Bone marrow (tissue), 2 donors: ENCODE measurements at regions not wholly inside any gene's neighbourhood (a gene's known extent, or its start where the extent isn't known, plus 50 kb on each side); places are given as distances from the start of the nearest gene placed in this dataset.

Experiments
- DNase-seq, 2 donors: peaks; one replicate each; lab custom pipeline; 2025; lab: John Stamatoyannopoulos, UW

DNA sequence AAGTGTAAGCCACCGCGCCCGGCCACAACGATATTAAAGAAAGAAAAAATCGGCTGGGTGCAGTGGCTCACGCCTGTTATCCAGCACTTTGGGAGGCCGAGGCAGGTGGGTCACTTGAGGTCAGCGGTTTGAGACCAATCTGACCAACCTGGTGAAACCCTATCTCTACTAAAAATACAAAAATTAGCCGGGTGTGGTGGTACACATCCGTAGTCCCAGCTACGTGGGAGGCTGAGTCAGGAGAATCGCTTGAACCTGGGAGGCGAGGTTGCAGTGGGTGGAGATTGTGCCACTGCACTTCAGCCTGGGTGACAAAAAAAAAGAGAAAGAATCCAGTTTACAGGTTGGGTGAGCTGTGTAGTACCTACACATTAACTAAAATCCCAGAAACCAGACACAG is 99.9 kb upstream of the CACNA1A start:
- no peak for DNase-seq

DNA sequence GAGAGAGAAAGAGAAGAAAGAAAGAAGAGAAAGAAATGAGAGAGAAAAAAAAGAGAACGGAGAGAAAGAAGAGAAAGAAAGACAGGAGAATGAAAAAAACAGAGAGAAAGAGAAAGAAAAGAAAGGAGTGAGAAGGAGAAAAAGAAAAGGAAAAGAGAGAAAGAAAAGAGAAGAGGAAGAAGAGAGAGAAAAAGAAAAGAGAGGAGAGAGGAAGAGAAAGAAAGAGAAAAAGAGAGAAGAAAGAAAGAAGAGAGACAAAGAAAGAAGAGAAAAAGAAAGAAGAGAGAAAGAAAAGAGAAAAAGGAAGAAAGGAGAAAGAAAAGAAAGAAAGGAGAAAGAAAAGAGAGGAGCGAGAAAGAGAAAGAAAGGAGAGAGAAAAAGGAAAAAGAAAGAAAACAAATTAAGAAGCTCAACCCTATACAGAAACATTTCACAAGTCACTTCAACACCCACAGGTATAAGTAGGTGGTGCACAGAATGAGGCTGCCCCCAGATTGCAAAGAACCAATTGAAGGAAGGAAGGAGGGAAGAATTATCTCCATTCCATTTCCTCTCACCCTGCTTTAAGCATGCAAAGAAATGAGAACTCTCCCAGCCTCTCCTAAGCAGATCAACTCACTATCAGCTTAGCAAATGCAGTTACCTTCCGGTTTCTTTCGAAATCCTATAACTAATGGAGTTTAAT is 98.8 kb upstream of the CACNA1A start:
- DNase-seq: no peak

DNA sequence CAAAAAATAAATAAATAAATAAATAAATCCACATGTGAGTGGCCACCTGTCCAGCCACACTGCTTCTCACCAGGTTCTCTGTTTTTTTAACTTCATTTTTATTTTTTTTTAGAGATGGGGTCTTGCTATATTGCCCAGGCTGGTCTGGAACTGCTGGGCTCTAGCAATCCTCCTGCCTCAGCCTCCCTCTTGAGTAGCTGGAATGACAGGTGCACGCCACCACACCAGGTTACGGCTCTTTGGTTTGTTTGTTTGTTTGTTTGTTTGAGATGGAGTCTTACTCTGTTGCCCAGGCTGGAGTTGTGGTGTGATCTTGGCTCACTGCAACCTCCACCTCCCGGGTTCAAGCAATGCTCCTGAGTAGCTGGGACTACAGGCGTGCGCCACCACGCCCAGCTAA is 94.5 kb upstream of the CACNA1A start:
- DNase-seq: no peak

DNA sequence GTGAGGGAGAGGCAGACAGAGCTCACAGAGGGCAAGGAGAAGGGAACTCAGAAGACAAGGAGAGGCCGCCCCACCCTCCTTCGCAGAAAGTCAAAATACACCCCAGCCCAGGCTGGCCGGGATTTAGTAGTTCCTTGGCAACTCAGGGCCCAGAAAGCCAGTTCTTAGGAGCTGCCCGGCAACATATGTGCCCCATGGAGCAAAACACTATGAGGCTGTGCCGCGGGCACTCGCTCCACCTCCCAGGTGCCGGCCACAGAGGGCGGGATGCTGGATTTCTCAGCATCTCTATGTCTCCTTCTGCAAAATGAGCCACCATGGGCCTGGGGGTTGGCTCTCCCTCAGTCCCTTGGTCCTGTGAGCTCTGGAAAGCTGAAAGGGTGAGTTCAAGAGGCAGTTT is 93.8 kb upstream of the CACNA1A start:
- DNase-seq: no peak

DNA sequence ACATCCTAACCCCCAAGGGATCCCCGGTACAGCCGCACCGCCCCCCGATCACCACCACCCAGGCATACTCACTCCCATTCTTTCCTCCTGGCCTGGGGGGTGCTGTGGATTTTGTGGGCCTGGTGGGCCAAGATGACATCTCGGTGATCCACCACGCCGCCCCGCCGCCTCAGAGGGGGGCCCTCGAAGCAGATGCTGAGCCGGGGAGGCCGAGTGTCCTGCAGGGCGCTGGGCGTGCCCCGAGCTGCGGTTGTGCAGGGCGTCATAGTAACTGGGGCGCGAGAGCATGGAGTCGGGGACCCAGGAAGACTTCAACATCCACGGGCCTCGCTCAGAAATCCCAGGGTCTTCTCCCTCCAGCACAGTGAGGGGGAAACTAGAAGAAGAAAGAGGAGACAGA is 93.4 kb upstream of the CACNA1A start:
- DNase-seq: no peak

DNA sequence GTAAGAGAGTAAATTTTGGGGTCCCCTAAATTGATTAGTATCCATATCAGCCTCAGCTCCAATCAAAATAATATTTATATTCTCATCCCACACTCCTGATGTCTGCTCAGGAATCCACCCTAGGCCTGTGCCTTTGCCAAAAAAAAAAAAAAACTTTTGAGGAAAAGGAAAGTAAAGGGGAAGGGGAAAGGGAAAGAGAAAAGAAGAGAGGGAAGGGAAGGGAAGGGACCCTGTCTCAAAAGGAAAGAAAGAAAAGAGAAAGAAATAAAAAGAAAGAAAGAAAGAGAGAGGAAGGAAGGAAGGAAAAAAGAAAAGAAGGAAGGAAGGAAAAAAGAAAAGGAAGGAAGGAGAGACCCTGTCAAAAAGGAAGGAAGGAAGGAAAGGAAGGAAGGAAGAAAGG is 91.8 kb upstream of the CACNA1A start:
- no peak for DNase-seq

DNA sequence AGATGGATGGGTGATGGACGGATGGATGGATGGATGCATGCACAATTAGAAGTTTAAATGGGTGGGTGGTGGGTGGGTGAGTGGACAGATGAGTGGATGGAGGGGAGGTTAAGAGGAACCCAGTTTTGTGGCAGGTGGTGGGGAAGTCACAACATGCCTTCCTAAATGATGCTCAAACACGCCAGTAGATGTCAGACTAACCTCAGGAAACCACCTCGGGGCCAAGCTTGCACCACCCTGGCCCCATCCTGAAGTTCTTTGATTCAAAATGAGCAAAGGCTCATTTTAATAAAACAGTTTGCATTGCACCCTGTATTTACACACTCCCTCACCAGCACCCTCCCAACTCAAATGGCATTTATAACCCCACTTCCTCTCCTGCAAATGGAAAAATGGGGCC is 91.4 kb upstream of the CACNA1A start:
- DNase-seq: peak in 1 of 2 donors; percentile 63

DNA sequence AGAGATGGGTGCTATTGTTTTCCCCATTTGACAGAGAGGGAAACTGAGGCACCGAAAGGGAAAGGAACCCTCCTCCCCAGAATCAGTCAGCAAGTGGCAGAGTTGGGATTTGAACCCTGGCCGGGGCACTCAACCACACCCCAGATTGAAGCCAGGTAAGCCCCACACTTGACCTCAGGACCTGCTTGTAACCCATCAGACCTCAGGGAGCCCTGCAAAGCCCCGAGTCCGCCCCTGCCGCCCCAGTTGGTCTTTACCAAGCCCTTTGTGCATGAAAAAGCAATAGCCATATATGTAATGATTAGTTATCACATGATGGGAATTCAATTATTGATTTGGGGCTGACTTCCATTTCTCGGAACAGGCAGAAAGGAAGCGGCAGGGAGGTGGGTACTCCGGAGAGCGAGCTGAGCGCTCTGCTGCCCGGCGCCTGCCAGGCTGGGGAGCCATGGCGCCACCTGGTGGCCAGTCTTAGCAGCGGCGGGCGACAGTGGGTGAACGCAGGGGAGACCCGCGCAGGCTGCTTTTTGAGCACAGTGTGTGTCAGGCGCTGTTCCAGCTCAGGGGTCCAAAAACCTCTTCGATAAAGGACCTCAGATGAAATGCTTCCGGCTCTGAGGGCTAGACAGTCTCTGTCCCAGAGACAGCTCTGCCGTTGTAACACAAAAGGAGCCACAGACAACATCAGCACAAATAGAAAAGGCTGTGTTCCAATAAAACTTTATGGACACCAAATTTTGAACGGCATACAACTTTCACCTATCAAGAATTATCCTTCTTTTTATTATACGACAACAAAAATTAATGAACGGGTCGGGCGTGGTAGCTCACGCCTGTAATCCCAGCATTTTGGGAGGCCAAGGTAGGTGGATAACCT is 82.9 kb upstream of the CACNA1A start:
- DNase-seq: peak; percentile 42 to 60

DNA sequence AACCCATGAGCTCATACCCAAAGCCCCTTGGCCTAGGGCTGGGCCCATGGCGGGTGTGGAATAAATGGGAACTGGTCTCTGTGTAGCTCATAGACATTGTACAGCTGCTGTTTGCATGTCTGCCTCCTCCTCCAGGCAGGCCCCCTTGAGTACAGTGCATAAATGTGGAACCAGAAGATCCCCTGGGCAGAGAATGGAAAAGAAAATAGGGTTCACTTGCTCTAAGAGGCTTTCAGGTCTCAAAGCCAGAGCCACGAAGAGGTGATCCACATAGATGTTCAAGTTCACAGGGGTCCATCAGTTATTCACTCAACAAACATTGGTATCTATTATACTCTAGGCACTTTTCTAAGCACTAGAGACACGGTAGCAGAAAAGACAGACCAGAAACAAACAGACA is 79.2 kb upstream of the CACNA1A start:
- no peak for DNase-seq

DNA sequence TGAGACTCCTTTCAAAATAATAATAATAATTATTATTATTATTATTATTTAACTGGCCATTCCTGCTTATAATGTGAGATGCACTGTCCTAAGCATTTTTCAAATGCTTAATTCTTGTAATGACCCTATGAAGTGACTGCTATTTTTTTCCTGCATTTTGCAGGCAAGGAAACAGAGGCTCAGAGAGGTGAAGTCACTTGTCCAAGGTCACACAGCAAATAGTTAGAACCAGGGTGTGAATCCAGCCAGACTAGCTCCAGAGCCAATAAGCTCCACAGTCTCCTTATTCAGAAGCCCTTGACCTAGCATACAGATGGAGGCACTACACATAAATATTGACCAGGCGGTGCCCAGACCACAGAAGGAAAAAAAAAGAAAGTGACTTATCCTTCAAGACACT is 77.5 kb upstream of the CACNA1A start:
- DNase-seq: no peak

DNA sequence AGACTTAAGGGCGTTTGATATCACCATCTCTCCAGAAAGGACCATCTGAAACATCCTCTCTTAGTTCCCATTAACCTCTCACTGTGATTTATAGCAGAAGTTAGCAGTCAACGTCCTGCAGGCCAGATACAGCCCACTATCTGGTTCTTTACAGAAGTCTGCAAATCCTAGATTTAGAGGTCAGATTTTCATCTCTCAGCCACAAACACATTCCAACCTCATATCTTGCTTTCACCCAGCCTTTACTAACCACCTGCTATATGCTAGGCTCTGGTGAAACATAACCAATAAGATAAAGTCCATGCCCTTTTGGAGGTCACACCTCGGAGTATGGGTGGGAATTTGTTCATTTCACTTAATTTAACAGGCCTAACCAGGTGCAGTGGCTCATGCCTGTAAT is 76.8 kb upstream of the CACNA1A start:
- DNase-seq: no peak

DNA sequence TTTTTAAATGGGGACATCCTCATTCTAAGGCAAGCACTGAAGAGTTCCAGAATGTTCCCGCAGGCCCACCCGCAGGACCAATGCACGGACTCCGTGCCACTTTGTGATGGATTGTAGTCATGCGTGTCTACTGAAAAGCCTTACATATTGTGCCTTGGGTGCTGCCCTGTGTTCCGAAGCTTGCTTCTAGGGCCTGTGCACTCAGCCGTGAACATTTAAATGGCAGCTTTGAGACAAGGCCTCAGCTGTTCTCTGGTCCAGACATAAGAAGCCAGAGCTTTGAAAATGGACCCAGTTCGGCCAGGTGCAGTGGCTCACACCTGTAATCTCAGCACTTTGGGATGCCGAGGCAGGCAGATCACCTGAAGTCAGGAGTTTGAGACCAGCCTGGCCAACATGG is 75.3 kb upstream of the CACNA1A start:
- no peak for DNase-seq

DNA sequence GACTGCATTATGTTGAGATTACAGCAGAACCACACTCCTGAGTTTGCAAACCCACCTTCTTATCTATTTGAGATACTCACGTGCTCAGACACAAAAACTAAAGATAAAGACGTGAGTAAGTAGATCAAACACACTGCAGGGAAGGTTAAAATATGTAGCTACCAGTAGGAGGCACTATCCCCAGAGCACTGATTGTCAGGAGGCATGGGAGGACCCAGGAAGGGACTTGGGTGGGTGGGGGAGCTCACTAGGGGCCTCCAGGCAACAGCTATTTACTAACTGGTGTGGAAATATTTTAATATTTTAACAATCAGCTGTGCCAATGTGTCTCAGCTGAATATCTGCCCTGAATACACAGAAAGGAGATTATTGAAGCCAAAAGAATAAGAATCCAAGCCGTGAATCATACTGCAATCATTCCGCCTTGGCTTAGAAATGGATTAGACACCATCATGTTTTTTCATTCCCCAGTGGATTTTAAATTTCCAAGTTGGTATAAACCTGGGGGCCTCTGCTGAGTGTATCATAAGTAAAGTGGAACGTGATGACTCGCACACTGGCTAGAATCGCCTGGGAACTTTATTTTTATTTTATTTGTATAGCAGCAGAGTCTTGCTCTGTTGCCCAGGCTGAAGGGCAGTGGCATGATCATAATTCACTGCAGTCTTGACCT is 73.2 kb upstream of the CACNA1A start:
- DNase-seq: no peak

DNA sequence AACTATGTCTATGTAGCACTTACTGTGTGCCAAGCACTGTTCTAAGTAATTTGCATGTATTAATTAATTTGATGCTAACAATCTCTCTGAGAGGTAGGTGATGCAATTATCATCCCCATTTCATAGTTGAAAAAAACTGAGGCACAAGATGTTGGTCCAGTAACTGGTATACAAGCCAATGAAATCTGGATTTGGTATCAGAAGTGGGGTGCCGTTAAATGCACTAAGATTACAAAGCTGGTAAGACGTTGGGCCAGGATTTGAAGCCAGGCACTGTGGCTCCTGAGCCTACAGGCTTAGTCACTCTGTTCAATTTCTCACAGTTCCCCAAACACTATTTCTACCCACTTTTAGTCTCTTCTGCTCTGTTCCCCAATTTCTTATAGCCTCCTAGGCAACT is 70.4 kb upstream of the CACNA1A start:
- DNase-seq: no peak

DNA sequence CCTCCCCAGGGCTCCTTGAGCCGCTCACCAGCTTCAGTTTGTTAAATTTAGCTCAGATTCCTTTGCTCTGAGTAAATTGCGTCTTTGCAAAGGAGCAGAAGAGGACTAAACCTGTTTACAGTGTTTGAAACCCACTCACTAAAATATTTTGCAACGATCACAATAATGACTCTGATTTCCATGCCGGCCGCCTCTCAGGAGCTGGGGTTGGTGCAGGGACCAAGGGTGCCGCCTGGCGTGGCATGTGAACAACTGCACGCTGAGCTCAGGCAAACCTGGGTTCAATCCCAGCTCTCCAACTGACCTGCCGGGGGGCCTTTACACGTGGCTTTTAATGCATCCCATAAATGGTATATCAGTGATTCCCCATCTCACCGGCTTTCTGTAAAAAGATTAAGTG is 68.7 kb upstream of the CACNA1A start:
- no peak for DNase-seq

DNA sequence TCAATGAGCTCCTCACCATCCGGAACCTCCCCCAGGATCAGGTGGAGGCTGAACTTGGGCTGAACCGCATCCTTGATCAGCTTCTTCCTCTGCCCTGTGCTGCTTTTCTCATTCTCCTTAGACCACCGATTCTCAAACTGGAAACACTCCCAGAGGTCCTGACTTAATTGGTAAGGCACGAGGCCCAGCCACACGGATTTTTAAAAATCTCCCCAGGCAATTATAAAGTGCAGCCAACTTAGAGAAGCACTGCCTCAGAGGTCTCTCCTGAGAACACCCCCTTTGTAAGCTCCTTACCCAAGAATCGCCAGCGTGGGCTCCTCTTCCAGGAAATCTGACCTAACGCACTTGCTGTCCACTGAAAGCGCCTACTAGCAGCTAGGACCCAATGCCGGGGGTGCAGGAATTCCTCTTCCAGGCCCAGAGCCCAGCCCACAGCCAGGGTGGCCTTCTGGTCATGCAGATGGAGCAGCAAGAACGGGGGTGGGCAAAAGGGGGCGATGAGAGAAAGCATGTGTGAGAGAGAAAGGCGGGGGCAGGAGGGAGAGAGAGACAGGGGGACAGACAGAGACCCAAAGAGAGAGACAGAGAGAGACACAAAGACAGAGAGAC is 66.9 kb upstream of the CACNA1A start:
- no peak for DNase-seq

DNA sequence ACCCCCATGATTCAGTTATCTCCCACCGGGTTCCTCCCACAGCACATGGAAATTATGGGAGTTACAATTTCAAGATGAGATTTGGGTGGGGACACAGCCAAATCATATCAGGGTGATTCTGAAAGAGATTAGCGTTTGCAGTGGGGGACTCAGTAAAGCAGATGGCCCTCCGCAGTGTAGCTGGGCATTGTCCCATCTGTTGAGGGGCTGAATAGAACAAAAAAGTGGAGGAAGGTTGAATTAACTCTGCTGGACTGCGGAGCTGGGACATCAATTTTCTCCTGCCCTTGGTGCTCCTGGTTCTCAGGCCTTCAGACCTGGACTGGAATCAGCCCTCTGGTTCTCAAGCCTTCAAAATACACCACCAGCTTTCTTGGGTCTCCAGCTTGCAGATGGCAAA is 55.2 kb upstream of the CACNA1A start:
- DNase-seq: no peak

DNA sequence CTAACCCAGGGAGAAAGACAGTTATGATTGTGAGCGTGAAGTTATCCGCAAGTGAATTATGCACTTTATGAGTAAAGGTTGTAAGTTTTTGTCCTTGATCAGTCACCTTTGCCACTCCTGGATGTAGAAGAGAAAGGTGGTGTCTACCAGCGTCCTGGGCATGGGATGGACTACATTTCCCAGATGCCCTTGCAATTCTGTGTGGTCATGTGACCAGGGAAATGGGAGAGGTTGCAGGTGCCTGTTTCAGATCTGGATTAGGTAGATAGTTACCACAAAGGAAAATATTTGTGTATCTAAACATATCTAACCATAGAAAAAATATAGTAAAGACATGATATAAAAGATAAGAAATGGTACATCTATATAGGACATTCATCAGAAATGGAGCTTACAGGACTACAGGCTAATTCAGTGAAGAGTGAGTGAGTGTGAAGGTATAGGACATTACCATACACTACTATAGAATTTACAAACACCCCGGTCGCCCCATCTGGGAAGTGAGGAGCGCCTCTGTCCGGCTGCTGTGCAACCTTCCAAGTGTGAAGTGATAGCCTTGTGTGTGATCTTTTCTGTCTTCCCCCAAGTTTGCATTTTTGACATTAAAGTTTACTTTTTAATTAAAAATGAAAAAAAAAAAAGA is 51.6 kb upstream of the CACNA1A start:
- DNase-seq: no peak

DNA sequence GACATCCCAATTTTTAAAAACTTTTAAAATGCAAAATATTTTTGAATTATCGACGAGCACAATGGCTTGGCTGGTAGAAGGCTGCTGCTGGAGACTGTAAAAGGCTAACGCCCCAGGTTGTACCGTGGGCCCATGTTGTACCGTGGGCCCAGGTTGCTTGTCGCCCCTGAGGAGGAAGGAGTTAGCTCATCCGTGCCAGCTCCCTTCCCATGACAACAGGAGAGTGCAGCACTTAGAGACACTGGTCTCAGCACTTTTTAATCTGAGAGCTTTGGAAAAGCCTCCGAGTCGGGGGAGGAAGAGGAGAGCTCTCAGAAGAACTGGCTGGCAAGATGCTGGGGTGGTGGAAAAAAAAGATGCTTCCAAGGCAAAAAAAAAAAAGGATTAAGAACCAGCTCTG is 50.3 kb upstream of the CACNA1A start:
- DNase-seq: no peak
